KMS-11 (cell line): ENCODE measurements at regions not wholly inside any gene's neighbourhood (a gene's known extent, or its start where the extent isn't known, plus 50 kb on each side); places are given as distances from the start of the nearest gene placed in this dataset.

Experiments used
- H2AFZ ChIP-seq: fragments of 200-600 bp; sonication (generic); 2 replicates; pipeline ENCODE4 v1.6.1; 2016; ENCODE audit warnings: antibody characterized with exemption, mixed run types, low read depth
- H3K27ac ChIP-seq: fragments of 200-600 bp; sonication (generic); 2 replicates; pipeline ENCODE4 v1.6.1; 2016; ENCODE audit warnings: mild to moderate bottlenecking, mixed run types
- H3K27me3 ChIP-seq: fragments of 200-600 bp; sonication (generic); 2 replicates; pipeline ENCODE4 v1.6.1; 2017; ENCODE audit warnings: mild to moderate bottlenecking, low read depth, mixed run types, moderate library complexity; ENCODE audit not compliant: insufficient read depth
- H3K36me3 ChIP-seq: fragments of 200-600 bp; sonication (generic); 2 replicates; pipeline ENCODE4 v1.6.1; 2017; ENCODE audit warnings: mild to moderate bottlenecking, mixed run types; ENCODE audit not compliant: insufficient read depth
- H3K4me1 ChIP-seq: fragments of 200-600 bp; sonication (generic); 2 replicates; pipeline ENCODE4 v1.6.1; 2016; ENCODE audit warnings: mild to moderate bottlenecking, low read depth, mixed run types; ENCODE audit not compliant: poor library complexity, severe bottlenecking
- H3K4me2 ChIP-seq: fragments of 200-600 bp; sonication (generic); 2 replicates; pipeline ENCODE4 v1.7.0; 2016; ENCODE audit warnings: mild to moderate bottlenecking, mixed run types
- H3K4me3 ChIP-seq: fragments of 200-600 bp; sonication (generic); IDR thresholded peaks from 2 replicates; pipeline ENCODE4 v1.6.1; 2017; ENCODE audit warnings: low read depth, low read length, mixed read lengths; ENCODE audit not compliant: insufficient read depth
- H3K79me2 ChIP-seq: fragments of 200-600 bp; sonication (generic); 2 replicates; pipeline ENCODE4 v1.6.1; 2016; ENCODE audit warnings: low read depth, mixed run types; ENCODE audit not compliant: insufficient read depth
- H3K9ac ChIP-seq: fragments of 200-600 bp; sonication (generic); 2 replicates; pipeline ENCODE4 v1.6.1; 2016; ENCODE audit warnings: mild to moderate bottlenecking, mixed run types
- H4K20me1 ChIP-seq: fragments of 200-600 bp; sonication (generic); 2 replicates; pipeline ENCODE4 v1.6.1; 2016; ENCODE audit warnings: mild to moderate bottlenecking, mixed run types; ENCODE audit not compliant: insufficient read depth
- TF ChIP-seq, protein P1 (sequence below): fragments of 200-600 bp; sonication (generic); conservative IDR thresholded peaks from 2 replicates; pipeline ENCODE4 v1.6.1; 2017; ENCODE audit warnings: low read depth, mild to moderate bottlenecking, antibody characterized with exemption, low read length, moderate library complexity, mixed read lengths

- H3K4me1 ChIP-seq: no peaks in the 10 kb centered on the region
- H4K20me1 ChIP-seq: no peaks in the 10 kb centered on the region
- no peak overlapping the region for H3K9ac ChIP-seq
- TF ChIP-seq, protein P1, sequence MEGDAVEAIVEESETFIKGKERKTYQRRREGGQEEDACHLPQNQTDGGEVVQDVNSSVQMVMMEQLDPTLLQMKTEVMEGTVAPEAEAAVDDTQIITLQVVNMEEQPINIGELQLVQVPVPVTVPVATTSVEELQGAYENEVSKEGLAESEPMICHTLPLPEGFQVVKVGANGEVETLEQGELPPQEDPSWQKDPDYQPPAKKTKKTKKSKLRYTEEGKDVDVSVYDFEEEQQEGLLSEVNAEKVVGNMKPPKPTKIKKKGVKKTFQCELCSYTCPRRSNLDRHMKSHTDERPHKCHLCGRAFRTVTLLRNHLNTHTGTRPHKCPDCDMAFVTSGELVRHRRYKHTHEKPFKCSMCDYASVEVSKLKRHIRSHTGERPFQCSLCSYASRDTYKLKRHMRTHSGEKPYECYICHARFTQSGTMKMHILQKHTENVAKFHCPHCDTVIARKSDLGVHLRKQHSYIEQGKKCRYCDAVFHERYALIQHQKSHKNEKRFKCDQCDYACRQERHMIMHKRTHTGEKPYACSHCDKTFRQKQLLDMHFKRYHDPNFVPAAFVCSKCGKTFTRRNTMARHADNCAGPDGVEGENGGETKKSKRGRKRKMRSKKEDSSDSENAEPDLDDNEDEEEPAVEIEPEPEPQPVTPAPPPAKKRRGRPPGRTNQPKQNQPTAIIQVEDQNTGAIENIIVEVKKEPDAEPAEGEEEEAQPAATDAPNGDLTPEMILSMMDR: no peak
- no peaks in the 10 kb centered on the region for H3K79me2 ChIP-seq
- no peak overlapping the region for H3K4me2 ChIP-seq
- H2AFZ ChIP-seq: no peak overlapping the region
- H3K27ac ChIP-seq: no peak overlapping the region
- no peaks in the 10 kb centered on the region for H3K36me3 ChIP-seq
- H3K4me3 ChIP-seq: no peak overlapping the region
- H3K27me3 ChIP-seq: no peaks in the 10 kb centered on the region
Observed at GRCh38 chr4:186806679-186807421, 83.2 kb upstream of the FAT1 start.

DNA sequence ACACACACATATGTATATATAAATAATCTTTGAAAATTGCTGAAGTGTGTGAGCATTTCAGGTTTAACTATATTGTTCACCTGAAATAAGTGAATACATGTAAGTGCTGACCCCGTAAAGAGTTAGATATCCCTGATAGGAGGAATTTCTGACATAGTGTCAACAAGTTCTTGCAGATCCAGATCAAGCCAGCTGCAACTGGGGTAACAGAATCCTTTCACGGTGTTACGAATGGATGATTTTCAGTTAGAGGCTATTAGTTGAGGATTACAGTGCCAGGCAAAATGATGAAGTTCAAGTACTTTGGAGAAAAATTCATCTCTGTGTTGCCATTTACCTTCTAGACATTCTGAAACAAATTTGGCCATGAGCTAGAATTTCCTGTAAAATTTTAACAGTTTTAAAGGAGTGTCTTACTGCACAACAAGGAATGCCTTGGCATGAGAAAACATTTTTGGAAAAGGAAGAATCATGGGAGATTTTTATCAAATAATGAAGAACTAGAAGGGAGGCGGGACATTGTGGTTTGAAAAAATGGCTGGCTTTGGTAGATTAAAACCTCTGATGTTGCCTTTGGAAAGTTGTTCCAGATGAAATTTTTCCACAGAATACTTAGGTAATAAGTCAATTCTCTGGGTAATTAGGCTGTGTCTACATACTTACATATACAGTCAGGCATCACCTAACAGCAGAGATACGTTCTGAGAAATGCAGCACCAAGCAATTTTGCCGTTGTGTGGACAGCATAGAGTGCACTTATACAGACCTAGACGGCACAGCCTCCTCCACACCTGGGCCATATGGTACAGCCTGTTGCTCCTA lies 84.4 kb upstream of the FAT1 start:
- Histone ChIP-seq H3K4me3 (no peak overlapping the region), H3K9ac (no peak overlapping the region), H3K79me2 (no peaks in the 10 kb centered on the region), H3K4me2 (no peak overlapping the region), H3K27me3 (no peaks in the 10 kb centered on the region), H2AFZ (no peak overlapping the region), H3K27ac (no peak overlapping the region), H3K4me1 (no peaks in the 10 kb centered on the region), H3K36me3 (no peaks in the 10 kb centered on the region), H4K20me1 (no peaks in the 10 kb centered on the region)
- TF ChIP-seq, protein P1: no peak

- no peak overlapping the region for H2AFZ ChIP-seq
- H4K20me1 ChIP-seq: no peaks in the 10 kb centered on the region
- no peak overlapping the region for H3K4me2 ChIP-seq
- no peaks in the 10 kb centered on the region for H3K36me3 ChIP-seq
- no peak overlapping the region for H3K4me3 ChIP-seq
- no peaks in the 10 kb centered on the region for H3K27me3 ChIP-seq
- H3K4me1 ChIP-seq: peaks cover 4% of the 10 kb centered on the region
- H3K79me2 ChIP-seq: no peaks in the 10 kb centered on the region
- H3K27ac ChIP-seq: no peak overlapping the region
- TF ChIP-seq, protein P1: no peak
- H3K9ac ChIP-seq: no peak overlapping the region
Observed at GRCh38 chr4:186808630-186809018, 85.0 kb upstream of the FAT1 start.

GRCh38 chr4:186809070-186809469 lies 85.4 kb upstream of the FAT1 start:
- no peak overlapping the region for H3K4me3 ChIP-seq
- no peaks in the 10 kb centered on the region for H3K79me2 ChIP-seq
- no peak overlapping the region for H3K4me2 ChIP-seq
- H3K27me3 ChIP-seq: no peaks in the 10 kb centered on the region
- H3K36me3 ChIP-seq: no peaks in the 10 kb centered on the region
- TF ChIP-seq, protein P1: no peak
- no peak overlapping the region for H3K9ac ChIP-seq
- peaks cover 9% of the 10 kb centered on the region for H3K4me1 ChIP-seq
- no peaks in the 10 kb centered on the region for H4K20me1 ChIP-seq
- no peak overlapping the region for H3K27ac ChIP-seq
- no peak overlapping the region for H2AFZ ChIP-seq
